Hepatocyte (in vitro differentiated cells): ENCODE measurements at regions not wholly inside any gene's neighbourhood (a gene's known extent, or its start where the extent isn't known, plus 50 kb on each side); places are given as distances from the start of the nearest gene placed in this dataset.

Source experiments
- DNase-seq: peaks from one replicate; pipeline ENCODE4 v3.0.0-alpha.2; 2016; ENCODE audit warnings: low spot score
- H2AFZ ChIP-seq: fragments of 200-600 bp; sonication (generic); 2 replicates; pipeline ENCODE4 v1.6.0; 2016; ENCODE audit warnings: antibody characterized with exemption, mild to moderate bottlenecking
- H3K27ac ChIP-seq: fragments of 200-600 bp; sonication (generic); 2 replicates; pipeline ENCODE4 v1.5.1; 2016; ENCODE audit warnings: mild to moderate bottlenecking
- H3K27me3 ChIP-seq: fragments of 200-600 bp; sonication (generic); 2 replicates; pipeline ENCODE4 v1.6.1; 2016
- H3K36me3 ChIP-seq: fragments of 200-600 bp; sonication (generic); replicated peaks from 2 replicates; pipeline ENCODE4 v1.5.1; 2016; ENCODE audit warnings: low read depth; ENCODE audit not compliant: insufficient read depth
- H3K4me1 ChIP-seq: fragments of 200-600 bp; sonication (generic); 2 replicates; pipeline ENCODE4 v1.5.1; 2016; ENCODE audit warnings: mild to moderate bottlenecking, moderate library complexity; ENCODE audit not compliant: insufficient read depth
- H3K4me2 ChIP-seq: fragments of 200-600 bp; sonication (generic); 2 replicates; pipeline ENCODE4 v1.6.0; 2016
- H3K4me3 ChIP-seq: fragments of 200-600 bp; sonication (generic); 2 replicates; pipeline ENCODE4 v1.5.1; 2016; ENCODE audit warnings: mild to moderate bottlenecking
- H3K79me2 ChIP-seq: fragments of 200-600 bp; sonication (generic); 2 replicates; pipeline ENCODE4 v1.6.0; 2017; ENCODE audit warnings: mild to moderate bottlenecking
- H3K9me2 ChIP-seq: fragments of 200-600 bp; sonication (generic); replicated peaks from 2 replicates; pipeline ENCODE4 v1.6.0; 2017; ENCODE audit warnings: mild to moderate bottlenecking; ENCODE audit not compliant: insufficient read depth
- H3K9me3 ChIP-seq: fragments of 200-600 bp; sonication (generic); 2 replicates; pipeline ENCODE4 v1.5.1; 2016; ENCODE audit warnings: low read depth, mild to moderate bottlenecking
- H4K20me1 ChIP-seq: fragments of 200-600 bp; sonication (generic); 2 replicates; pipeline ENCODE4 v1.6.0; 2016; ENCODE audit warnings: mild to moderate bottlenecking; ENCODE audit not compliant: insufficient read depth, poor library complexity, severe bottlenecking
- EZH2 ChIP-seq: fragments of 200-600 bp; sonication (generic); IDR thresholded peaks from 2 replicates; pipeline ENCODE4 v1.6.1; 2016; ENCODE audit warnings: antibody characterized with exemption, mild to moderate bottlenecking, borderline replicate concordance
- EZH2phosphoT487 ChIP-seq: fragments of 200-600 bp; sonication (generic); IDR thresholded peaks from one replicate; pipeline ENCODE4 v1.6.1; 2018; ENCODE audit warnings: antibody characterized with exemption, mild to moderate bottlenecking, low read depth, moderate library complexity; ENCODE audit not compliant: unreplicated experiment, severe bottlenecking
- WGBS: methylation state at CpG from one replicate; pipeline ENCODE4 v1.1.6; 2016; ENCODE audit warnings: low lambda C conversion rate; ENCODE audit errors: missing lambda C conversion rate; 5-methylcytosine and 5-hydroxymethylcytosine counted together
- TF ChIP-seq, protein P1 (sequence below): fragments of 200-600 bp; sonication (generic); IDR thresholded peaks from 2 replicates; pipeline ENCODE4 v1.5.1; 2016; ENCODE audit warnings: antibody characterized with exemption, mild to moderate bottlenecking; ENCODE audit not compliant: poor library complexity

DNA sequence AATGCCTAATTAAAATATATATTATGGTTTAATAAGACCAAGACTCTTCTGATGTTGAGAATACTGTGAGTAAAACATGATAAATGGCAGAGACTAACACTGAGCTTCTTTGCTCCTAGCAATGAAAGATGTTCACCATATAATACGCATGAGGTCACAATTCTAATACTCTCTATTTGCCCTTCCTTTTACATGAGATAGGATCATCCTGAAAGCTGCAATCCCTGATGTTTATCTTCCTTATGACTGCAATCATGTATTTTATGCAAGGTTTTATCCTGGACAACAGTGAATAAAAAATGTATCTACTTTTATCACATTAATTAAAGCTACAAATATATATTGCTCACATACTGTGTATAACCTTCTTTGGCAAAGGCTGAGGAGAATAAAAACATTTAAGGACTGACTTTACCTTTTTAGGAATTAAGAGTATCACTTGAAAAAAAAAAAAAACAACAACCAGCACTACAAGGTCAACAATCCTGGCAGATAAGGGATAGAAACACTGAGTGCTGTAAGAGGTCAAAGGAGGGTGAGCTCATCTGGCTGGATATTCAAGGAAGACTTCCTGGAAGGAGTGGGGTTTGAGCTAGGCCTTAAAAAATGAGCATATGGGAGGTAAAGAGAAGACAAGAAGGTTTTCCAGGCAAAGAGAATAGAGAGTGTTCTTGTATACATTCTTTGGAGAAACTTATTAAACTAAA is 99.9 kb downstream of the AREG start:
- peak; percentile 40 for DNase-seq
- no peak for TF ChIP-seq EZH2phosphoT487
- TF ChIP-seq, protein P1, sequence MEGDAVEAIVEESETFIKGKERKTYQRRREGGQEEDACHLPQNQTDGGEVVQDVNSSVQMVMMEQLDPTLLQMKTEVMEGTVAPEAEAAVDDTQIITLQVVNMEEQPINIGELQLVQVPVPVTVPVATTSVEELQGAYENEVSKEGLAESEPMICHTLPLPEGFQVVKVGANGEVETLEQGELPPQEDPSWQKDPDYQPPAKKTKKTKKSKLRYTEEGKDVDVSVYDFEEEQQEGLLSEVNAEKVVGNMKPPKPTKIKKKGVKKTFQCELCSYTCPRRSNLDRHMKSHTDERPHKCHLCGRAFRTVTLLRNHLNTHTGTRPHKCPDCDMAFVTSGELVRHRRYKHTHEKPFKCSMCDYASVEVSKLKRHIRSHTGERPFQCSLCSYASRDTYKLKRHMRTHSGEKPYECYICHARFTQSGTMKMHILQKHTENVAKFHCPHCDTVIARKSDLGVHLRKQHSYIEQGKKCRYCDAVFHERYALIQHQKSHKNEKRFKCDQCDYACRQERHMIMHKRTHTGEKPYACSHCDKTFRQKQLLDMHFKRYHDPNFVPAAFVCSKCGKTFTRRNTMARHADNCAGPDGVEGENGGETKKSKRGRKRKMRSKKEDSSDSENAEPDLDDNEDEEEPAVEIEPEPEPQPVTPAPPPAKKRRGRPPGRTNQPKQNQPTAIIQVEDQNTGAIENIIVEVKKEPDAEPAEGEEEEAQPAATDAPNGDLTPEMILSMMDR, result no peak
- TF ChIP-seq EZH2, result no peak
- Histone ChIP-seq H3K36me3 (no peaks in the 10 kb centered on the region), H3K4me2 (no peak overlapping the region), H4K20me1 (no peaks in the 10 kb centered on the region), H3K9me3 (no peaks in the 10 kb centered on the region), H3K4me3 (no peak overlapping the region), H3K79me2 (no peaks in the 10 kb centered on the region), H3K27me3 (no peaks in the 10 kb centered on the region), H2AFZ (no peak overlapping the region), H3K27ac (peak overlapping the region; percentile 79), H3K9me2 (no peaks in the 10 kb centered on the region), H3K4me1 (peaks cover 33% of the 10 kb centered on the region)
- WGBS, result 89% methylated on average over 1 of the region's 1 CpG

- H4K20me1 ChIP-seq, result no peaks in the 10 kb centered on the region
- H3K4me2 ChIP-seq, result no peak overlapping the region
- H2AFZ ChIP-seq, result no peak overlapping the region
- H3K27ac ChIP-seq, result peak overlapping the region; percentile 79
- no peaks in the 10 kb centered on the region for H3K79me2 ChIP-seq
- DNase-seq, result no peak
- H3K4me1 ChIP-seq, result peaks cover 27% of the 10 kb centered on the region
- no peaks in the 10 kb centered on the region for H3K9me2 ChIP-seq
- TF ChIP-seq EZH2phosphoT487 (no peak), EZH2 (no peak)
- TF ChIP-seq, protein P1, result no peak
- H3K27me3 ChIP-seq, result no peaks in the 10 kb centered on the region
- H3K9me3 ChIP-seq, result no peaks in the 10 kb centered on the region
- no peak overlapping the region for H3K4me3 ChIP-seq
- H3K36me3 ChIP-seq, result no peaks in the 10 kb centered on the region
These were observed 100.5 kb downstream of the AREG start for GRCh38 chr4:74545448-74545847.

- Histone ChIP-seq H3K27me3 (no peaks in the 10 kb centered on the region), H3K4me2 (no peak overlapping the region), H4K20me1 (no peaks in the 10 kb centered on the region), H3K9me2 (no peaks in the 10 kb centered on the region), H3K36me3 (no peaks in the 10 kb centered on the region), H3K79me2 (no peaks in the 10 kb centered on the region), H3K27ac (no peak overlapping the region), H2AFZ (no peak overlapping the region), H3K9me3 (no peaks in the 10 kb centered on the region), H3K4me3 (no peak overlapping the region), H3K4me1 (peaks cover 27% of the 10 kb centered on the region)
- WGBS, result 80% methylated on average over 2 of the region's 2 CpGs
- no peak for DNase-seq
- TF ChIP-seq EZH2phosphoT487, result no peak
- no peak for TF ChIP-seq EZH2
- TF ChIP-seq, protein P1, result no peak
These were observed 101.1 kb downstream of the AREG start for GRCh38 chr4:74546057-74546456.

DNA sequence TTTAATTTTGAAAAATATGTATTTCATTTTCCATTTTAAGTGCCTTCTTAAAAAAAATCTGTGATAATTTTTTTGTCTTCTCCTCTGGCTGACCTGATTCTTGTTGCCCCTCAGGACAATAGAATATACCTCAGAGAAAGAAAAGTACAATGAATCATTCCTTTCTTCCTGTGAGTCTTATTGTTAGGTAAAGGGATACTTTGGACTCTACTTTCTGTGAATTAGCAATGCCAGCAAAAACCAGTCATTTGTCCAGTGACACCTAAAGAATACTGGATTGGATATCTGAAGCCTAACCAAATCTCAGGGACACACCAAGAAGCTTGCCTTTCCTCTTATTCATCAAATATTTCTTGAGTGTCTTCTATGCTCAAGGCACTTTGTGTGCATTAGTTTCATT is 102.1 kb downstream of the AREG start:
- Histone ChIP-seq H4K20me1 (no peaks in the 10 kb centered on the region), H3K27me3 (no peaks in the 10 kb centered on the region), H3K4me3 (no peak overlapping the region), H3K4me1 (peaks cover 27% of the 10 kb centered on the region), H3K36me3 (no peaks in the 10 kb centered on the region), H3K4me2 (no peak overlapping the region), H3K9me2 (no peaks in the 10 kb centered on the region), H2AFZ (no peak overlapping the region), H3K79me2 (no peaks in the 10 kb centered on the region), H3K27ac (no peak overlapping the region), H3K9me3 (no peaks in the 10 kb centered on the region)
- TF ChIP-seq EZH2phosphoT487 (no peak), EZH2 (no peak)
- TF ChIP-seq, protein P1, result no peak
- no peak for DNase-seq
